ENCODE measurements at regions not wholly inside any gene's neighbourhood (a gene's known extent, or its start where the extent isn't known, plus 50 kb on each side); places are given as distances from the start of the nearest gene placed in this dataset.

DNA sequence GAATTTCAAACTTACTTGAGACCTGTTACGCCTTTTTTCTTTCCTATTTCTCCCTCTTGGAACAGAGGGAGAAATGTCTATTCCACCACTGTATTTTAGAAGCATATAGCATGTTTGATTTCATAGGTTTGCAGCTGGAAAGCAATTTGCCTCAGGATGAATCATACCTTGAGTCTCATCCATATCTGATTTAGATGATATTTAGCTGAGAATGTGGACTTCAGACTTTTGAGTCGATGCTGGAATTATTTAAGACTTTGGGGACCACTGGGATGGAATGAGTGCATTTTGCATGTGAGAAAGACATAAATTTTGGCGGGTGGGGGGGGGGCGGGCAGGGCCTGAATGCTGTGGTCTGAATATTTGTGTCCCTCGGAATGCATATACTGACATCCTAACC is 67.3 kb upstream of the FOXN2 start:
- TF ChIP-seq, protein P1, sequence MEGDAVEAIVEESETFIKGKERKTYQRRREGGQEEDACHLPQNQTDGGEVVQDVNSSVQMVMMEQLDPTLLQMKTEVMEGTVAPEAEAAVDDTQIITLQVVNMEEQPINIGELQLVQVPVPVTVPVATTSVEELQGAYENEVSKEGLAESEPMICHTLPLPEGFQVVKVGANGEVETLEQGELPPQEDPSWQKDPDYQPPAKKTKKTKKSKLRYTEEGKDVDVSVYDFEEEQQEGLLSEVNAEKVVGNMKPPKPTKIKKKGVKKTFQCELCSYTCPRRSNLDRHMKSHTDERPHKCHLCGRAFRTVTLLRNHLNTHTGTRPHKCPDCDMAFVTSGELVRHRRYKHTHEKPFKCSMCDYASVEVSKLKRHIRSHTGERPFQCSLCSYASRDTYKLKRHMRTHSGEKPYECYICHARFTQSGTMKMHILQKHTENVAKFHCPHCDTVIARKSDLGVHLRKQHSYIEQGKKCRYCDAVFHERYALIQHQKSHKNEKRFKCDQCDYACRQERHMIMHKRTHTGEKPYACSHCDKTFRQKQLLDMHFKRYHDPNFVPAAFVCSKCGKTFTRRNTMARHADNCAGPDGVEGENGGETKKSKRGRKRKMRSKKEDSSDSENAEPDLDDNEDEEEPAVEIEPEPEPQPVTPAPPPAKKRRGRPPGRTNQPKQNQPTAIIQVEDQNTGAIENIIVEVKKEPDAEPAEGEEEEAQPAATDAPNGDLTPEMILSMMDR (conservative IDR thresholded peaks at IDR 0.05; ENCODE audit: low read depth, low read length), result no peak
- TF ChIP-seq EZH2 (IDR thresholded peaks at IDR 0.05; ENCODE audit: low read length, unreplicated experiment) (no peak), EZH2phosphoT487 (IDR thresholded peaks at IDR 0.05; ENCODE audit: borderline replicate concordance, low read length) (no peak)

Data from PC-3 (cell line).